ENCODE measurements at regions not wholly inside any gene's neighbourhood (a gene's known extent, or its start where the extent isn't known, plus 50 kb on each side); places are given as distances from the start of the nearest gene placed in this dataset.

GRCh38 chr6:168182908-168183612 lies 104.0 kb upstream of the FRMD1 start (continued):
- TF ChIP-seq CBX3 (IDR thresholded peaks at IDR 0.05; ENCODE audit: borderline replicate concordance in 1 of 2, low read length in 2 of 2): no peak
- TF ChIP-seq ZNF512 (tag; IDR thresholded peaks at IDR 0.05): no peak
- no peak for TF ChIP-seq RBM22 (IDR thresholded peaks at IDR 0.05; ENCODE audit: low read depth, low read length, poor library complexity, severe bottlenecking)
- TF ChIP-seq FOS (IDR thresholded peaks at IDR 0.05; ENCODE audit: extremely low read depth, insufficient read length): no peak
- TF ChIP-seq FOSL1 (tag; conservative IDR thresholded peaks at IDR 0.05): no peak
- TF ChIP-seq ZNF398 (CRISPR knock-in tag; IDR thresholded peaks at IDR 0.05): no peak

- H4K20me1 ChIP-seq (replicated peaks; ENCODE audit: control insufficient read depth, insufficient read depth, low read length): 0 out of 2 replicates have a peak, but pooled peaks cover 5% of the 10 kb centered on the region
- no peak overlapping the region for H3K4me3 ChIP-seq
- intact Hi-C loops (cut with micrococcal nuclease) (no loop called here), in situ Hi-C loops (cut with MboI) (no loop called here)
- no peaks in the 10 kb centered on the region for H3K4me1 ChIP-seq (replicated peaks in 1 of 2; ENCODE audit: control insufficient read depth in 2 of 2, insufficient read depth in 2 of 2, low read length in 2 of 2)
- no TSS peak for BruUV-seq (replicated peaks)
- ChIA-PET POLR2A (no interaction called here), CTCF (ENCODE audit: low intra/inter-chr PET ratio) (no interaction called here)
- peaks cover 44 to 63% of the 10 kb centered on the region in 2 experiments for H3K27me3 ChIP-seq (ENCODE audit: control insufficient read depth in 2 of 2, insufficient read depth in 2 of 2, low read length in 2 of 2)
- H3K79me2 ChIP-seq (ENCODE audit: control insufficient read depth, insufficient read depth, low read length): no peaks in the 10 kb centered on the region
- no peak overlapping the region for H3K27ac ChIP-seq (ENCODE audit: extremely low read depth, low read depth, low read length)
- WGBS (ENCODE audit: insufficient coverage, low coverage, missing lambda C conversion rate): under 1% methylated on average over 8 of the region's 8 CpGs
- ATAC-seq (no peak), FAIRE-seq (no peak), DNase-seq (ENCODE audit: extremely low read depth in 1 of 4, low spot score in 3 of 4) (no peak)
- no peaks in the 10 kb centered on the region for H3K9me1 ChIP-seq (ENCODE audit: control insufficient read depth, insufficient read depth, low read length)
- H2AFZ ChIP-seq (ENCODE audit: low read depth, low read length): no peak overlapping the region
- H3K9me3 ChIP-seq (replicated peaks; ENCODE audit: control insufficient read depth, insufficient read depth, low read depth, low read length): no peaks in the 10 kb centered on the region
- no peak overlapping the region for H3K9ac ChIP-seq (ENCODE audit: insufficient read depth in 1 of 2, low read depth in 2 of 2, low read length in 2 of 2)
- H3K4me2 ChIP-seq (ENCODE audit: insufficient read depth, low read length): no peak overlapping the region
- H3K36me3 ChIP-seq (ENCODE audit: control insufficient read depth, insufficient read depth, low read length): no peaks in the 10 kb centered on the region
- TF ChIP-seq TFAM (CRISPR knock-in tag; conservative IDR thresholded peaks at IDR 0.05) (no peak), TAF7 (tag; IDR thresholded peaks at IDR 0.05) (no peak), HDAC3 (IDR thresholded peaks at IDR 0.05; ENCODE audit: borderline replicate concordance, partially characterized antibody) (no peak), ZNF23 (CRISPR knock-in tag; IDR thresholded peaks at IDR 0.05) (no peak)
Measured at GRCh38 chr6:168182366-168182765, 103.4 kb upstream of the FRMD1 start.
